Suprapubic skin (tissue), 4 donors: ENCODE measurements at regions not wholly inside any gene's neighbourhood (a gene's known extent, or its start where the extent isn't known, plus 50 kb on each side); places are given as distances from the start of the nearest gene placed in this dataset.

Experiments used
- DNase-seq, 2 donors: peaks; one replicate each; pipeline ENCODE4 v3.0.0-alpha.2; 2019; ENCODE audit warnings: low spot score in 2 of 2
- H3K27ac ChIP-seq: fragments of 200-600 bp; sonication (generic); one replicate; pipeline ENCODE4 v1.5.1; 2019
- H3K27me3 ChIP-seq: fragments of 200-600 bp; sonication (generic); one replicate; pipeline ENCODE4 v1.5.1; 2019
- H3K36me3 ChIP-seq: fragments of 200-600 bp; sonication (generic); one replicate; pipeline ENCODE4 v1.5.1; 2019
- H3K4me1 ChIP-seq: fragments of 200-600 bp; sonication (generic); one replicate; pipeline ENCODE4 v1.5.1; 2019
- H3K4me3 ChIP-seq: fragments of 200-600 bp; sonication (generic); one replicate; pipeline ENCODE4 v1.5.1; 2019; ENCODE audit warnings: mild to moderate bottlenecking
- H3K9me3 ChIP-seq: fragments of 200-600 bp; sonication (generic); one replicate; pipeline ENCODE4 v1.5.1; 2019
- CTCF ChIP-seq, 2 donors: fragments of 200-600 bp in 1 of 2; fragments of 450-650 bp in 1 of 2; sonication (generic) in 1 of 2; IDR thresholded peaks; one replicate each; pipeline ENCODE4 v1.5.1; 2016 to 2019; ENCODE audit warnings: antibody characterized with exemption in 2 of 2, mild to moderate bottlenecking in 1 of 2, moderate library complexity in 1 of 2
- EP300 ChIP-seq: sonication (generic); formaldehyde crosslinking; IDR thresholded peaks from one replicate; pipeline ENCODE4 v1.6.1; 2017; ENCODE audit warnings: antibody characterized with exemption
- POLR2A ChIP-seq, 2 donors: fragments of 450-650 bp; IDR thresholded peaks; one replicate each; pipeline ENCODE4 v1.6.1; 2017; ENCODE audit warnings: antibody characterized with exemption in 2 of 2, mild to moderate bottlenecking in 2 of 2, moderate library complexity in 2 of 2
- POLR2AphosphoS5 ChIP-seq, 3 donors: sonication (generic); formaldehyde crosslinking; IDR thresholded peaks; one replicate each; pipeline ENCODE4 v1.6.1; 2017; ENCODE audit warnings: antibody characterized with exemption in 3 of 3
- WGBS: methylation state at CpG from one replicate; pipeline ENCODE4 v1.1.5; 2018; 5-methylcytosine and 5-hydroxymethylcytosine counted together

DNA sequence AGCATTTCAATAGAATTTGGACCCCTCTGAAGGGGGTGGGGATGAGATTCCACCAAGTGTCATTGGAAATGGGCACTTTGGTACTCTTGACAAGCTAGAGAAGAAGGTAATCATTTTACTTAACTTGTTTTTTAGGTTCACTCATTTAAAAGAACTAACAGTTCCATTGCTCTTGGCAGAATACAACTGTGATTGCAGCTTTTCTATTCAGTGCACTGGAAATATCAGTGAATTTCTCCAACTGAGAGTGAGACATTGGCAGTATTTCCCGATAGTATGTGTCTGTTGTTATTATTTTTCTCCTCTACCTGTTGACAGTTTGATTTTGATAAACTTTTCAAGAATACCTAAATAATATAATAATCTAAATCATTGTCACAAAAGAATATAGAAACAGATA, 1356.7 kb upstream of the NXPH2 start:
- 91% methylated on average over 1 of the region's 1 CpG for WGBS
- no peaks in the 10 kb centered on the region for H3K27me3 ChIP-seq
- no peaks in the 10 kb centered on the region for H3K9me3 ChIP-seq
- no peak overlapping the region for H3K4me3 ChIP-seq
- no peak for DNase-seq
- no peak overlapping the region for H3K27ac ChIP-seq
- H3K36me3 ChIP-seq, result no peaks in the 10 kb centered on the region
- TF ChIP-seq POLR2AphosphoS5 (IDR thresholded peaks at IDR 0.05) (no peak), CTCF (IDR thresholded peaks at IDR 0.05) (no peak), EP300 (no peak), POLR2A (IDR thresholded peaks at IDR 0.05) (no peak)
- no peaks in the 10 kb centered on the region for H3K4me1 ChIP-seq

GRCh38 chr2:140136366-140136765, 1356.2 kb upstream of the NXPH2 start:
- H3K9me3 ChIP-seq, result no peaks in the 10 kb centered on the region
- H3K4me3 ChIP-seq, result no peak overlapping the region
- DNase-seq, result no peak
- no peak for TF ChIP-seq CTCF (IDR thresholded peaks at IDR 0.05)
- TF ChIP-seq POLR2AphosphoS5 (IDR thresholded peaks at IDR 0.05), result no peak
- no peak for TF ChIP-seq EP300
- TF ChIP-seq POLR2A (IDR thresholded peaks at IDR 0.05), result no peak
- no peak overlapping the region for H3K27ac ChIP-seq
- no peaks in the 10 kb centered on the region for H3K36me3 ChIP-seq
- H3K27me3 ChIP-seq, result no peaks in the 10 kb centered on the region
- H3K4me1 ChIP-seq, result no peaks in the 10 kb centered on the region

DNA sequence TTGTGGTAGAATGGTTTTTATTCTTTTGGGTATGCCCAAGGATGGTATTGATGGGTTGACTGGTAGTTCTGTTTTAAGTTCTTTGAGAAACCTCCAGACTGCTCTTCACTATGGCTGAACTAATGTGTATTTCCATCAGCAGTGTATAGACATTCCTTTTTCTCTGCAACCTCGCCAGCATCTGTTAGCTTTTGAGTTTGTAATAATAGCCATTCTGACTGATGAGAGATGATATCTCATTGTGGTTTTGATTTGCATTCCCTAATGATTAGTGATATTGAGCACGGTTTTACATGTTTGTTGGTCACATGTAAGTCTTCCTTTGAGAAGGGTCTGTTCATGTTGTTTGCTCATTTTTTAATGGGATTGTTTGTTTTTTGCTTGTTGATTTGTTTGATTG, 1348.7 kb upstream of the NXPH2 start:
- H3K27me3 ChIP-seq, result no peaks in the 10 kb centered on the region
- no peaks in the 10 kb centered on the region for H3K9me3 ChIP-seq
- H3K4me1 ChIP-seq, result no peaks in the 10 kb centered on the region
- no peak for DNase-seq
- H3K27ac ChIP-seq, result no peak overlapping the region
- no peak overlapping the region for H3K4me3 ChIP-seq
- no peaks in the 10 kb centered on the region for H3K36me3 ChIP-seq
- TF ChIP-seq EP300 (no peak), POLR2A (IDR thresholded peaks at IDR 0.05) (no peak), POLR2AphosphoS5 (IDR thresholded peaks at IDR 0.05) (no peak), CTCF (IDR thresholded peaks at IDR 0.05) (no peak)
- WGBS, result 63% methylated on average over 2 of the region's 2 CpGs

- TF ChIP-seq CTCF (IDR thresholded peaks at IDR 0.05) (no peak), POLR2AphosphoS5 (IDR thresholded peaks at IDR 0.05) (no peak), EP300 (no peak), POLR2A (IDR thresholded peaks at IDR 0.05) (no peak)
- Histone ChIP-seq H3K4me3 (no peak overlapping the region), H3K4me1 (no peaks in the 10 kb centered on the region), H3K27me3 (no peaks in the 10 kb centered on the region), H3K36me3 (no peaks in the 10 kb centered on the region), H3K9me3 (no peaks in the 10 kb centered on the region), H3K27ac (no peak overlapping the region)
- DNase-seq, result no peak
- 86% methylated on average over 5 of the region's 5 CpGs for WGBS
These were observed 1341.8 kb upstream of the NXPH2 start for GRCh38 chr2:140122001-140122400.

DNA sequence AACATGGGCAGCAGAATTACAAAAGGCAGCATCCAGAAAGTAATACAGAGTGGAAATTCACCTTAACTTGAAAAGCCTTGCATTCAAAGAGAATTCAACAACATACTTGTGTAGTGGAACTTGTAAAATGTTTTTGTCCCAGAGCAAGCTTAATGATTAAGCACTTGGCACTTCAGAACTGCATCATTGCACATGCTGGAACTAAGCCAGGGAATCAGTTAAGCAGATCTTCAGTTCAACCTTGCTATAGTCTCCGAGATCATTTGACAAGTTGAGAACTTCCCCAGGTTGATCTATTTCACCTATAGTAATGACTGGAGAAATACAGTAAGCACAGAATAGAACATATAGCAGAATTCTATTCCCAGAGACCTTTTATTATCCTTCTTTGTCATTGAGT, 1337.2 kb upstream of the NXPH2 start:
- H3K27ac ChIP-seq, result no peak overlapping the region
- H3K27me3 ChIP-seq, result no peaks in the 10 kb centered on the region
- WGBS, result 32% methylated on average over 1 of the region's 1 CpG
- H3K9me3 ChIP-seq, result no peaks in the 10 kb centered on the region
- no peaks in the 10 kb centered on the region for H3K4me1 ChIP-seq
- no peaks in the 10 kb centered on the region for H3K36me3 ChIP-seq
- TF ChIP-seq POLR2AphosphoS5 (IDR thresholded peaks at IDR 0.05) (no peak), CTCF (IDR thresholded peaks at IDR 0.05) (no peak), POLR2A (IDR thresholded peaks at IDR 0.05) (no peak), EP300 (no peak)
- no peak overlapping the region for H3K4me3 ChIP-seq
- no peak for DNase-seq
